Adrenal gland (tissue), 5 donors: ENCODE measurements at regions not wholly inside any gene's neighbourhood (a gene's known extent, or its start where the extent isn't known, plus 50 kb on each side); places are given as distances from the start of the nearest gene placed in this dataset.

Experiments
- CTCF ChIP-seq, 6 experiments: fragments of 450-650 bp in 4 of 6; fragments of 200-600 bp in 2 of 6; sonication (generic) in 1 of 6; IDR thresholded peaks; 1 replicate in 5 of 6; 2 replicates in 1 of 6; pipeline versions ENCODE4 v1.5.1 to v1.8.0; 2016 to 2021; ENCODE audit warnings: antibody characterized with exemption in 6 of 6, mild to moderate bottlenecking in 2 of 6, moderate library complexity in 1 of 6
- POLR2A ChIP-seq, 2 donors: fragments of 450-650 bp; IDR thresholded peaks; one replicate each; pipeline ENCODE4 v1.6.1; 2017; ENCODE audit warnings: antibody characterized with exemption in 2 of 2, mild to moderate bottlenecking in 2 of 2, moderate library complexity in 1 of 2
- donor health status: DM: no; HTN: no; CAD: no.

DNA sequence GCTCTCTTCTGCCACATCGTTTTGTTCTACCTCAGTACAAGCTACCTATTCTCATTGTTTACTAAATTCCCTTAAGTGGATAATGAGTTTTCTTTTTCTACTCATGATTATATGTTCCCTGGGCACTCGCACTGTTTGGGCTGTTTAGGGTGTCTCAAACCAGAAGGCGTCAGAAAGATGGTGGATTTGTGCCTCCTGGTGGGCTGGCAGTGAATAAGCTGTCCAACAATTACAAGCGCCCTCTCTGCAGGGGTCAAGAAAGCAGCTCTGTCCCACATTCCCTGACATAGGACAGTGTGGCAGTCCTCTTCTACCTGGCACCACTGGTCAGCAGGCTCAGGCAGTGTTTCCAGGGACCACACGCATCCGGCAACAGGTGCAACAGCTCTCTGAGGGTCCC lies 173.4 kb upstream of the PPP2R3A start:
- TF ChIP-seq CTCF (IDR thresholded peaks at IDR 0.05) (no peak), POLR2A (IDR thresholded peaks at IDR 0.05) (no peak)
